Right renal cortex interstitium (tissue), 3 donors: ENCODE measurements at regions not wholly inside any gene's neighbourhood (a gene's known extent, or its start where the extent isn't known, plus 50 kb on each side); places are given as distances from the start of the nearest gene placed in this dataset.

Experiments
- DNase-seq, 3 donors: peaks; one replicate each; pipeline ENCODE4 v3.0.0-alpha.2; 2013; ENCODE audit warnings: low read depth in 3 of 3, low spot score in 2 of 3

GRCh38 chr6:137687818-137688217, 179.2 kb upstream of the TNFAIP3 start:
- no peak for DNase-seq

GRCh38 chr6:137688230-137688971, 178.7 kb upstream of the TNFAIP3 start:
- DNase-seq, result no peak

- DNase-seq, result no peak
Observed at GRCh38 chr6:137689377-137689776, 177.7 kb upstream of the TNFAIP3 start.

GRCh38 chr6:137690034-137690433, 177.0 kb upstream of the TNFAIP3 start:
- no peak for DNase-seq

GRCh38 chr6:137690721-137691120, 176.3 kb upstream of the TNFAIP3 start:
- DNase-seq, result no peak

DNA sequence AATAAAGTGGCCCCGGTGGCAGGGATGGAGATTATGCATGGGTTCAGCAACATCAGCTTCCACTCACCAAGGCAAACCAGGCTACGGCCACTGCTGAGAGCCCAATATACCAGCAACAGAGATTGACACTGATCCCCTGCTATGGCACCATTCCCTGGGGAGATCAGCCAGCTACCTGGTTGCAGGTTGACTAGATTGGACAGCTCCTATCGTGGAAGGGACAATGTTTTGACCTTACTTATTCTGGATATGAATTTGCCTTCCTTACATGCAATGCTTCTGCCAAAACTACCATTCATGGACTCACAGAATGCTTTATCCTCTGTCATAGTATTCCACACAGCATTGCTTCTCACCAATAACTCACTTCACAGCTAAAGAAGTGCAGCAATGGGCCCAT, 174.8 kb upstream of the TNFAIP3 start:
- DNase-seq, result no peak

DNA sequence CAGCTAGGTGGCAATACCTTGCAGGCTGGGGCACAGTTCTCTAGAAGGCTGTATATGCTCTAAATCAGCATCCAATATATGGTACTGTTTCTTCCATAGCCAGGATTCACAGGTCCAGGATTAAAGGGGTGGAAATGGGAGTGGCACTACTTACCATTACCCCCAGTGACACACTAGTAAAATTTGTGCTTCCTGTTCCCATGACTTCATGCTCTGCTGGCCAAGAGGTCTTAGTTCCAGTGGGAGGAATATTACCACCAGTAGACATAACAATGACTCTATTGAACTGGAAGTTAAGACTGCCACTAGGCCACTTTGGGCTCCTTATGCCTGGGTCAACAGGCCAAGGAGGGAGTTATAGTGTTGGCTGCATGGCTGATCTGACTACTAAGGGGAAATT, 174.3 kb upstream of the TNFAIP3 start:
- DNase-seq, result no peak

GRCh38 chr6:137693711-137694110, 173.3 kb upstream of the TNFAIP3 start:
- DNase-seq, result no peak

GRCh38 chr6:137696765-137697164, 170.3 kb upstream of the TNFAIP3 start:
- DNase-seq, result no peak

DNA sequence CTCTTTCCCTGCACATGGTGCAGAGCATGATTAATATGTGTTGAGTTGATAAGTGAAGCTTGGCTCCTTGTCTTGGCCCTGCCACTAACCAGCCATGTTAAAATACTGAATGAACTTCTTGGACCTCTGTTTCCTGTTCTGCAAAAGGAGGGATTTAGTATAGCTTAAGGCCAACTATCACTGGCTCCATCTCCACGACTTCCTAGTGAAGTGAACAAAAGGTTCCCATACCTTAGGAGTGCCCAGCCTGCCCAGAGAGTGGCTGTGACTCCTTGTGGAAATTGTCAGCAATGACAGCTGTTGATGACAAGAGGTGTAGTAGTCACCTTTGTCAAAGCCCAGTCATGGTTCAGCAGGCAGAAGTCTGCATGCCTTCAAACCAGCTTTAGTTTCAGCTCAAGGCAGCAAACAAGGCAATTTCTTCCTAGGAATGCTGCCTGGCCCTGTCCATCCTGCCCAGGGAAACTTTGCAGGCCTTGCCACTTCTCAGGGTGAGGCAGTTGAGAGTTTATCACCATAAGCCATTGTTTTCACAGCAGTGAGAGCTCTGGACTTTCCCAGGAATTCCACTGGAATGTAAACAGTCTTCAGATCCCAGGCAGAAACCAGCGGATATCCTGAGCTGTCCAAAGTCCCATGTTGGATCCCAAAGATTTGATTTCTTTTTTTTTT, 169.7 kb upstream of the TNFAIP3 start:
- peak in 2 of 3 donors; percentile 24 to 34 for DNase-seq

GRCh38 chr6:137698636-137699030, 168.4 kb upstream of the TNFAIP3 start:
- no peak for DNase-seq

GRCh38 chr6:137699031-137699683, 167.9 kb upstream of the TNFAIP3 start:
- no peak for DNase-seq

DNA sequence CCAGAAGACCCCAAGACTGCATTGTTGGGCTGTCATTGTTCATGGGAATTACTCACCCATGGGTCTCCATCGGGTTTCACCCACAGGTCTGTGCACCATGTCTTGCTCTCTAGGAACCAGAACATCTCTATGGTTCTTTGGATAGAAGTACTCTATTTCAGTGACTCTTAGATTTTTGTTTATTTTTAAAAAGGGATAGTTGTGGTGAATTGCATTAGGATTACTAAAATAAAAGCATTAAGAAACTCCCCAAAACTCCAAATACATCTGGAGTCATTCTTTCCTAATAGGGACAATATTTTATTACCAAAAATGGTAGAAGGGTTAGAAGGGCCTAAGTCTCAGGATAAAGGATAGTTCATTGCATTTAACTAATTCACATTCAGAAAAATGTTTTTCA, 166.9 kb upstream of the TNFAIP3 start:
- DNase-seq, result no peak

- no peak for DNase-seq
Observed at GRCh38 chr6:137700751-137701477, 166.1 kb upstream of the TNFAIP3 start.

GRCh38 chr6:137701942-137702341, 165.1 kb upstream of the TNFAIP3 start:
- no peak for DNase-seq

DNA sequence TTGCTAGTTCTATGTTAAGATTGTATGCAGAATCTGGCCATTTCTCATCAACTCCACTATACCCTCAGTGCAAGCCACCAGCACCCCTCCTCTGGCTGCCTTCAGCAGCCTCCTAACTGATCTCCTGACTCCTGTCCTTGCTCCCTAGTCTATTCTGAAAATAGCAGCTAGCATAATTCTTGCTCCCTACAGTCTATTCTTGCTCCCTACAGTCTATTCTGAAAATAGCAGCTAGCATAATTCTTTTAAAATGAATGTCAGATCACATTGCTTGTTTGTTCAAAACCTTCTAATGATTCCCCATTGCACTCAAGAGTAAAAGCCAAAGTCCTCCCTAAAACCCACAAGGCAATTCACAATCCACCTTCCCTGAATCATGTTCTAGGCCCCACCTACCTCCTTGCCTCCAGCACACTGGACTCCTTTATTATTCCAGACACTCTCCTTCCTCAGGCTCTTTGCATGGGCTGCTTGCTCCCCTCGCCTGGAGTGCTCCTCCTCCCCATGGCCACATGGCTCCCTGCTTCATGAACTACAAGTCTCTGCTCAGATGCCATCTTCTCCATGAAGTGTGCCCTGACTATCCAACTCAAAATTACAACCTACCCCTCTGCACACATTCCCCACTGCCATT, 164.2 kb upstream of the TNFAIP3 start:
- no peak for DNase-seq

- DNase-seq, result no peak
Observed at GRCh38 chr6:137704802-137705159, 162.3 kb upstream of the TNFAIP3 start.

DNA sequence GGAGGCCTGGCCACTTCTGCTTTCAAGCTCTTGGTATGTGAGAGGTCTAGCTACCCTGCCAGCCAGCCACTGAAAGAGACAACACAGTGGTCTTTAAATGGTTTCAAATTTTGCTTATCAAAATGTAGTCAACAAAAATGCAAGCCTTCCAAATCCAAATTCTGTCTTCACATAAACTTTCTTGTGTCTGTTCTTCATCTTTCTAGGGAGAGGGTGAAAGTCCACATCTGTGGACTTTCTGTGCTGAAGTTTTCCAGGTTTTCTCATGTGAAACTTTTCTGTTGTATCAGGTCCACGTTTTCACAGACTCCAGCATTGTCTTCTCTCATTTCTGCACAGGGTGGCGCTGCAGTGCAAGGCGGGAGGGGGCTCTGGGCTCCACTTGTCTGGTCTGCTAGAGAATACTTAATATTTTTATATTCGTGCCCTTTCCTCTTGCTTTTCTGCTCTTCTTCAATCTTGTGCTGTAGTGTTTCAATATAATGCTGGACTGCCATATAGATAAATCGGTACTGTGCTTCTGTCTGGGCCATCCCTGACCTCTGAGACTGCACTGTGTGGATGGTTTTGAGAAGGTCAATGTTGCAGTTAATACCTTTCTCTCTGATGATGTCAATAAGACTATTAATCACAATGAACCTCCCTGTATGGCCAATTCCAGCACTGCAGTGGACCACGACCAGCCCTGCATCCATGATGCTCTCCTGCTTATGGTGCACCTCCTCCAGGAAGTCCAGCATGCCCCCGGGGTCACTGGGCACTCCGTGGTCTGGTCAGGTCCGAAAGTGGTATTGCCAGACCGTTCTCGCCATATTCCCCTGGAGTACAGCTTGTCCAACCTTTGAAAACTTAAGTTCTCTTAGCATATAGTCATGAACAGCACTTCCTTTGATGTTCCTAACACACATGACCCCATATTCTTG, 161.6 kb upstream of the TNFAIP3 start:
- DNase-seq, result peak in 1 of 3 donors; percentile 39

DNA sequence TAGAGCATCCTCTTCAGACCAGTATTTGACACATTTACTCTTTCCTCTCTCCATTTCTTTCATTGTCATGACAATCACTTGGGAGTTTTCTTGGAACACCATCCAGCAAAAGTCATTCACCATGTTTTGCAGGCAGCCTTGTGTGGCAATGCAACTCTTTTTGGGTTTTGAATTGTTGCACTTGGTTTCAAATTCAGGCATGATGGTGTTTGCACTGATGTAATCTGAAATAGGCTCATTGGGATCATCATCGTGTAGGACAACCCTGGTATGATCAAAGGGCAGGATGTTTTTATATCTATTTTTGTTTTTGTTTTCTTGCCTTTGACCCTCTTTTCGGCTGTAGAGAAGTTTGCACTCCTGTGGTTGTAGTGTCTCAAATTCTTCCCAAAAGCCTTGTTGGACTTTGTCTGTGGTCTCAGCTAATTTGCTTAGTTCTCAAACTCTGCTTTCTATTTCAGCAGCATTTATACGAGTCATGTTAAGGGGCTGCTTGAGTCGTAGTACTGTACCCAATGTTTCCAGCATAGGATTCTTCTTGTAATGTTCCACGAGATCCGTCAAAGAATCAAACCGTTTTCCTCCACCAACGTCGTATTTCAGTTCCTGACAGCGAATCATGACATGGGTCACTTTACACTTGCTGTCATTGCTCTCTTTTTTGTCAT, 160.8 kb upstream of the TNFAIP3 start:
- DNase-seq, result no peak
